LHCN-M2 (cell line): ENCODE measurements at regions not wholly inside any gene's neighbourhood (a gene's known extent, or its start where the extent isn't known, plus 50 kb on each side); places are given as distances from the start of the nearest gene placed in this dataset.
"Not testable (repeated sequence)": the region's sequence is repeated elsewhere in the genome, so short reads cannot be mapped to it uniquely, and the experiment has no call there.

Experiments
- DNase-seq: peaks from one replicate; pipeline ENCODE4 v3.0.0-alpha.2; 2012; ENCODE audit warnings: low read depth

DNA sequence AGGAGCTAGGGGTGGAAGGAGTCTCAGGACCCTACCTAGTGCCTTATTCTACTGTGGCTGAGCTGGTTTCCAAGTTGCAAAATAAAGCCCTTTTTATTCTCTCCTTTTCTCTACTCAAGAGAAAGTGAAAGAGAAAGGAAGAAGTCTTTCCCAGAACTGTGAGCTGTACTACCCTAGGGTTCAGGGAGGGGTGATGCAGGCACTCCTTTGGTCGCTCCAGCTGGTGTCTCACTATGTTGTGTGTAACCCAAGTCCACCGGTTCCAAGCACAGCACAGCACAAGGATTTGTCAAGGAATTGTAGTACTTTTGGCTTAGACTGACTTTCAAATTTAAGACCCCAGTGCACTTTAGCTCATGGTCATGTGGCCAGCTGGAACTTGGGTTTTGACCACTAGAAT lies 1721.7 kb downstream of the OTOL1 start:
- DNase-seq: peak; percentile 25

DNA sequence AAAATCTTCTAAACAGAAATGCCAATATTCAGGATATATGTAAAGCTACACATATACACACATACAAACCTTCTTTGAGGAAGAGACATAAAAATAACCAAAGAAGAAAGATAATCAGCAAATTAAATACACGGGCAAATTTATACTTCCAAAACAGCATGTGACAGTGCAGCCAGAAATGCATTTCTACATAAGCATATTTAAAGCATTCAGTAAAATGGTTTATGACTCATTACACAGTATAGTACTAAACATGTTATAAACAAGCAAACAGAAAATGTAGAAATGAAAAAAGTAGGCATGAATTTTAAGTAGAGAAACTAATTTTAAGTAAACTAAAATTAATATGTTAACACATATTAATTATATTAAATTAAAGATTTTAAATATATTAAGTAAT lies 1717.2 kb downstream of the OTOL1 start:
- no peak for DNase-seq

DNA sequence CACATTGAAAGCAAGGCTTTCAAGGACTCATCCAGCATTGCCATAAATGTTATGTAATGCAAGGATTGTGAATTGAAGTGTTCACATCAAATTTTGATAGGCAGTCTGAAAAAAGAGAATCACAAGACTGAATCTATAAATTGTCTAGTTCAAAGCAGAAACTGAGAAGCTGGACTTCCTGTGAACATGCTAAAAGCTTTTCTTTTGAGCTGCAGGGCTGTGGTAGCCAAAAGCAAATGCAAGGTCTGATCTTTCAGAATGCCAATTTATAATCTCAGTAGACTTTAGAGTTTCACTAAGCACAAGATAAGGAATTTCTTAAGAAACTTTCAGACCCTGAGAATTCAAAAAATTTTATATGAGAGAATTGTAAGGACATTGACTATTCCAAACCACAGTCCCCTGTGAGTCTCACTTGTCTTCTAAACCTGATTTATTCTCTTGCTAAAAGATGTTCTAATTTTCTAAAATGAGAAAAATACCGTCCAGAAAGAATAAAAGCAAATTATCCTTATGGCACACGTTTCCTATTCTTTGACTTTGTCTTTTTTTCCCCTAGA lies 1700.3 kb downstream of the OTOL1 start:
- no peak for DNase-seq

DNA sequence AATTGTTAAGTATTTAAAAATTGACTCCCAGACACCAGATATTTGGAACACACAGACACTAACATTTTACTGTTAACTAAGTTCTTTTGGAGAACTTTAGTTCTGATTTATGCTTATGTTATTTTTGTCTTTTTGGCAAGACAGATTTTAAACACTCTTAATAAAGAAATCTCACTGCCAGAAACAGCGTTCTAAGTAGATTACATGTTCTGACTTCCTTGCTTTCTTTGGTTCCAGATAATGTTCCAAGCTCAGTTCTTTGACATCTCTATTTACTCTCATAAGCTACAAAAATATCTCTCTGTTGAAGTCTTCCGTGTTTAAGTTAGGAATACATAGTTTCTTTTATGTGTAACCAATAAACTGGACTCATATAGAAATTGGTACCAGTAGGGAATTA lies 1699.6 kb downstream of the OTOL1 start:
- DNase-seq: no peak

DNA sequence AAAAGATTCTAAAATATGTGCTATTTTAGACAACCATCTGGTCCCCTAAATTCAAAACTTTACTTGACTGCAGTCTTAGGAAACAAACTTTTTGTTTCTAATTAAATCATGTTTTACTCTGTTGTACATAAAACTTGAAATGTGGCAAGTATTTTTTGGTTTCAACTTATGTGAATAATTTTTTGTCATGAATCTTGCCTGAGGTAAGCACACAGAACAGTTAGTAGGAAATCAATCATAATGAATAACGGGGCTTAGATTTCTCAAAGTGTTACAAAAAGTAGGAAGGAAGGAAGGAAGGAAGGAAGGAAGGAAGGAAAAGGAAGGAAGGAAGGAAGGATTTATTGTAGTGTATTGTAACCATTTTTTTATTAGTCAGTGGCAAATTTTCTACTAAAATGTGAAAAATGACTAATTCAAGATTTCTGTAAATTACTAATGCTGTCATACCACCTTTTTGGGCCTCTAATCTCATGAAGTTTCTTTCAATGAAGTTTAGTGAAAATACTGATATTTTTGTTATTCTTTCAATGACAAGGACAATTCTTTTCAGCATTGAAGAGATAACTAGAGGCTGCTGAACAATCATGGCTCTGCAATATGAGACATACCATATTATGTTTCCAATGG lies 1689.2 kb downstream of the OTOL1 start:
- no peak for DNase-seq

DNA sequence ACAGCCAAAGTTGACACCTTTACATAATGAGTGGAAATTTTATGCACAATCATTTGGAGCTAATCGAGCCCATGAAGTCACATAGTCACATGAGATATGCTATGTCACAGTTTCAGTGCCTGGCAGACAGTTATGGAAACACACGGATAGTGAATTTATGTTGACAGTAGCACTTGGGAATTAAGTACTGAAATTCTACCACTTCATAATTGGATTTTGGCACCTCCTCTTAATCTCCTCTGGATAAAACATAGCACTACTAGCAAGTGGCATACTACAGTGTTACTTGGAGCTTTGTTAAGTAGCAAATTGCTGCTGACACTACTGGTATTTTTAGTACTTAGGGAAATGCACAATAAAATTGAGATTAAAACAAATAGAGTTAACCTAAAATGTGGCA lies 1679.4 kb downstream of the OTOL1 start:
- no peak for DNase-seq

DNA sequence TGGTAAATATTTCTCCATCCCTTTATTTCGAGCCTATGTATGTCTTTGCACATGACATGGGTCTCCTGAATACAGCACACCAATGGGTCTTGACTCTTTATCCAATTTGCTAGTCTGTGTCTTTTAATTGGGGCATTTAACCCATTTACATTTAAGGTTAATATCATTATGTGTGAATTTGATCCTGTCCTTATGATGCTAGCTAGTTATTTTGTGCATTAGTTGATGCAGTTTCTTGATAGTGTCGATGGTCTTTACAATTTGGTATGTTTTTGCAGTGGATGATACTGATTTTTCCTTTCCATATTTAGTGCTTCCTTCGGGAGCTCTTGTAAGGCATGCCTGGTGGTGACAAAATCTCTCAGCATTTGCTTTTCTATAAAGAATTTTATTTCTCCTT lies 1675.9 kb downstream of the OTOL1 start:
- not testable (repeated sequence) for DNase-seq

DNA sequence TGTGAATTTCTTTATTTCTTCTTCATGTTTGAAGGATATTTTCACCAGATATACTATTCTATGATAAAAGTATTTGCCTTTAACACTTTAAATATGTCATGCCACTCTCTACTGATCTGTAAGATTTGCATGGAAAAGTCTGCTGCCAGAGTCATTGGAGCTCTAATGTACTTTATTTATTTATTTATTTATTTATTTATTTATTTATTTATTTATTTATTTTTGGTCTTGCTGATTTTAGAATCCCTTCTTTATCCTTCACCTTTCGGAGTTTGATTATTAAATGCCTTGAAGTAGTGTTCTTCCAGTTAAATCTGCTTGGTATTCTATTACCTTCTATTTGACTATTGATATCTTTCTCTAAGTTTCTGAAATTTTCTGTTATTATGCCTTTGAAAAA lies 1669.6 kb downstream of the OTOL1 start:
- DNase-seq: no peak

DNA sequence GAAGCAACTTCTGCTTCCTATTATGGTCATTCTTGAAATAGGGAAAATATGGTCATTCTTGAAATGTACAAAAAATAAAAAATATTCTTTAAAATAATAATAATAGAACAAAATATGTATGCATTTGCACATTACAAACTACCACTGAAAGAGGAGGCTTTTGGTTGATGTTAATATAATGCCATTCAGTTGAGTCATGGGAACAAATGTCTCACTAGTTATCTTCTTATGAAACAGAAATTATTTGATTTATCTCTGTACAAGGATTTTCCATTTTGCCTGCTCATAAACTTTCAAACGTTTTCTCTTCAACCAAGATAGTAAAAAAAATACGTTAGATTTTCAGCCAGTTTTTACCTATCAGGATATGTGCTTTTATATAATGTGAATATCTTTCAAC lies 1662.7 kb downstream of the OTOL1 start:
- peak; percentile 51 for DNase-seq

DNA sequence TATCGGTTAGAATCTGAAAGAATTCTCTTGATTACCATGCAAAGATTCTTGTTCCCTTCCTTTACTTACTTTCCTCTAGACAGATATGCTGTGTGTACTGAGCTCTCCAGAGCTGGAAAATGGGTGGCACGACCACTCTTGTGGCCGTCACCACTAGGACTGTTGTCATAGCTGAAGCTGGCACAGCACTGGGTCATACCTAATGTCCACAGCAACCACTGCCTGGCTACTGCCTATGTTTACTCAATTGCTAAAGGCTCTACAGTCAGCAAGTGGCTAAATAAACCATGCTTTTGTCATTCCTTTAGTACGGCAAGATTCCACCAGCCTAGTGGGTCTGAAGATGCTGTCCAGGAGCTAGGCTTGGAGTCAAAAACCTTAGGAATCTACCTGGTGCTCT lies 1643.0 kb downstream of the OTOL1 start:
- no peak for DNase-seq

DNA sequence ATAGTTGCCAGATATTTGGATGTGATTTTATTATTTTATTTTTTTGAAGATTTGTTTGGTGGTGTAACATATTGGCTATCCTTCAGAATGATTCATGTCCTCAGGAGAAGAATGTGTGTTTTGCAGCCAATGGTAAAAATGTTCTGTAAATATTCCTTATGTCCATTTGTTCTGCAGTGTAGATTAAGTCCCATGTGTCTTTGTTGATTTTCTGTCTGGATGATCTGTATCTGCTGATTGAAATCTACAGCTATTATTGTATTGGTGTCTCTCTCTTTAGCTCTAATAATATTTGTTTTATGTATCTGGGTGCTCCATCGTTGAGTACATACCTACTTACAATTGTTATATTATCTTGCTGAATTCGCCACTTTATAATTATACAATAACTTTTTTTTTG lies 1641.7 kb downstream of the OTOL1 start:
- DNase-seq: no peak

DNA sequence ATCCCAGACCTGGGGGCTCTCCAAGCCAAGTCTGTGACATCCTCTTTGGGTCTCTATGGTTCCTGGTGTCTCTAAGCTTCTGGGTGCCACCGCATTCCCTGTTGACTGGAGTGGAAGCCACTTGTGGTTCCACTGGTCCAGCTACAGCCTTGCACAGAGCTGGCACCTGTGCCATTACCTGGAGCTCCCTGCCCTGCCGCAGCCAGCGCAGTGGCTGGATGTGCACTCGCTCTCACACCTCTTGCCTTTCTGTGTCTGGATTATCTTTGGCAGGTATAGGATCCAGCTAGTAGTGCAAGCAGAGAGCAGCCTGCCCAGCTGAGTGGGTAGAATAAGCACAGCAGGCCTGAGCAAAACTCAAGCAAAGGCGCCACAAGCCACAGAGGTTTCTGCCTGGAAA lies 1635.5 kb downstream of the OTOL1 start:
- DNase-seq: no peak

DNA sequence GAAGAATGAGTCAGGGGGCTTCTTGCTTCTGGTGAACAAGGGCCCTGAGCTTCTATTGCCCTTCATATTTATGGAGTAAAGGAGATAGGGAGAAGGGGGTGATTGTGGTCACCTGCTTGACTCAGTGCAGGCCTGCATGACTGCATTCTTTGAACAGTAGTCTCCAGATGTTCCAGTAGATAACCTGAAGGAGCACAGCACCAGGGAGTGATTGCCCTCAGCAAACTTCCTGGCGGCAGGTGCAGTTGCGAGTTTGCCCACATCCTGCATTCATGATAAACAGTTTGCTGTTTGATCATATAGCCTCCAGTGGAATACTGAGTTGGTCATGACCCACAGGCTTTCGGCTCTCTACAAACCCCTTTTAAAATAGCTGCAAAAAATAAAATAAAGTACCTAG lies 1632.7 kb downstream of the OTOL1 start:
- DNase-seq: no peak

DNA sequence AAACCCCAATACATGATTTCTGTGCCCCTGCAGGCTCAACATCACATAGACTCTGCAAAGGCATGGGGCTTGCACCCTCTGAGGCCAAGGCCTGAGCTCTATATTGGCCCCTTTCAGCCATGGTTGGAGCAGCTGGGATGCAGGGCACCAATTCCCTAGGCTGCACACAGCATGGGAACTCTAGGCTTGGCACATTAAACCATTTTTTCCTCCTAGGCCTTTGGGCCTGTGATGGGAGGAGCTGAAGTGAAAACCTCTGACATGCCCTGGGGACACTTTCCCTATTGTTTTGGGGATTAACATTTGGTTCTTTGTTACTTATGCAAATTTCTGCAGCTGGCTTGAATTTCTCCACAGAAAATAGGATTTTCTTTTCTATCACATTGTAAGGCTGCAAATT lies 1629.5 kb downstream of the OTOL1 start:
- no peak for DNase-seq
